Activated naive CD8-positive, alpha-beta T cell treated with anti-CD3 and anti-CD28 coated beads for 36 hours (primary cell): ENCODE measurements at regions not wholly inside any gene's neighbourhood (a gene's known extent, or its start where the extent isn't known, plus 50 kb on each side); places are given as distances from the start of the nearest gene placed in this dataset.
"Not testable (repeated sequence)": the region's sequence is repeated elsewhere in the genome, so short reads cannot be mapped to it uniquely, and the experiment has no call there.

Experiments
- DNase-seq: peaks from one replicate; pipeline ENCODE4 v3.0.0; 2021
- H3K27ac Mint-ChIP-seq: one replicate; pipeline ENCODE4 v1.8.0; 2022; ENCODE audit warnings: mild to moderate bottlenecking, moderate library complexity, mixed read lengths
- H3K27me3 Mint-ChIP-seq: one replicate; pipeline ENCODE4 v1.8.0; 2022; ENCODE audit warnings: mild to moderate bottlenecking, mixed read lengths
- H3K36me3 Mint-ChIP-seq: one replicate; pipeline ENCODE4 v1.8.0; 2021; ENCODE audit warnings: mild to moderate bottlenecking, mixed read lengths
- H3K4me1 Mint-ChIP-seq: one replicate; pipeline ENCODE4 v1.8.0; 2021; ENCODE audit warnings: mixed read lengths
- H3K4me3 Mint-ChIP-seq: one replicate; pipeline ENCODE4 v1.8.0; 2022; ENCODE audit warnings: mild to moderate bottlenecking, moderate library complexity, mixed read lengths
- H3K9me3 Mint-ChIP-seq: one replicate; pipeline ENCODE4 v1.8.0; 2022; ENCODE audit warnings: mixed read lengths

GRCh38 chr9:28970241-28970654 is 1397.0 kb upstream of the C9orf72 start:
- DNase-seq, result no peak
- Mint-ChIP-seq H3K36me3 (no peaks in the 10 kb centered on the region), H3K4me3 (no peak overlapping the region), H3K9me3 (peaks cover 2% of the 10 kb centered on the region), H3K4me1 (no peaks in the 10 kb centered on the region), H3K27ac (no peak overlapping the region), H3K27me3 (no peaks in the 10 kb centered on the region)

DNA sequence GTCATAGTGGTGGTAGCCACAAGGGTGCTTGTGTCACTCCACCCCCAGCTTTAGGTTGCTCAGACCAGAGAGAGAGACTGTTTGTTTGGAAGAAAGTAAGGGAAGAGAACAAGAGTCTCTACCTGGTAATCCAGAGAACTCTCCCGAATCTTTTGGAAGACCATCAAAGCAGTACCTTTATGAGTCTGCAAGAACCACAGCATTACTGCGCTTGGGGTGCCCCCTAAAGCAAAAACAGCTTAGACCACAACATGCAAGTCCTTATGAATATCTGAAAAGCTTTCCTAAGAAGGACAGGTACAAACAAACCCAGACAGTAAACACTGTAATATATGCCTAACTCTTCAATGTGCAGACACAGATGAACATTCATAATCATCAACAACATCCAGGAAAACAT is 1398.6 kb upstream of the C9orf72 start:
- H3K27me3 Mint-ChIP-seq, result no peaks in the 10 kb centered on the region
- DNase-seq, result no peak
- H3K4me3 Mint-ChIP-seq, result no peak overlapping the region
- H3K27ac Mint-ChIP-seq, result no peak overlapping the region
- no peaks in the 10 kb centered on the region for H3K4me1 Mint-ChIP-seq
- H3K36me3 Mint-ChIP-seq, result no peaks in the 10 kb centered on the region
- peaks cover 2% of the 10 kb centered on the region for H3K9me3 Mint-ChIP-seq

DNA sequence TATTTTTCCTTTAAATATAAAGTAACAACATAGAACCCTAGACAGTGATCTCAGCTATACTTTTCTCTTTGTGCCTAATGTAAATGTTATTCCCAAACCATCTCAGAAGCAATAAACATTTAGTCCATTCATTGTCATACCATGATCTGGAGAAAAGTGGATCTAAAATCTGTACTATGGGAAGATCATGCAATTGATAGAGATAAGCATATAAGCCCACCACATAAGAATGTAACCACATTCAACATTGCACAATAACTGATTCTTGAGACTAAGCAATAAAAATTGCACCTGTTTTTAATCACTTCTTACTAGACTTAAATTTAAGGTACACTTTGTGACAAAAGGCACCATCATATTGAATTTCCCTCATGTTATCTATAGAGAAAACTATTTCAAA is 1403.0 kb upstream of the C9orf72 start:
- DNase-seq, result no peak
- Mint-ChIP-seq H3K4me3 (no peak overlapping the region), H3K27ac (no peak overlapping the region), H3K36me3 (no peaks in the 10 kb centered on the region), H3K4me1 (no peaks in the 10 kb centered on the region), H3K27me3 (no peaks in the 10 kb centered on the region), H3K9me3 (peaks cover 2% of the 10 kb centered on the region)

GRCh38 chr9:28976684-28977083 is 1403.4 kb upstream of the C9orf72 start:
- H3K4me1 Mint-ChIP-seq, result no peaks in the 10 kb centered on the region
- no peaks in the 10 kb centered on the region for H3K27me3 Mint-ChIP-seq
- no peak overlapping the region for H3K27ac Mint-ChIP-seq
- no peak for DNase-seq
- H3K4me3 Mint-ChIP-seq, result no peak overlapping the region
- H3K9me3 Mint-ChIP-seq, result peaks cover 2% of the 10 kb centered on the region
- H3K36me3 Mint-ChIP-seq, result no peaks in the 10 kb centered on the region

- no peak for DNase-seq
- Mint-ChIP-seq H3K4me1 (no peaks in the 10 kb centered on the region), H3K4me3 (no peak overlapping the region), H3K27ac (no peak overlapping the region), H3K9me3 (no peaks in the 10 kb centered on the region), H3K27me3 (no peaks in the 10 kb centered on the region), H3K36me3 (no peaks in the 10 kb centered on the region)
Observed at GRCh38 chr9:28981129-28981528, 1407.8 kb upstream of the C9orf72 start.

DNA sequence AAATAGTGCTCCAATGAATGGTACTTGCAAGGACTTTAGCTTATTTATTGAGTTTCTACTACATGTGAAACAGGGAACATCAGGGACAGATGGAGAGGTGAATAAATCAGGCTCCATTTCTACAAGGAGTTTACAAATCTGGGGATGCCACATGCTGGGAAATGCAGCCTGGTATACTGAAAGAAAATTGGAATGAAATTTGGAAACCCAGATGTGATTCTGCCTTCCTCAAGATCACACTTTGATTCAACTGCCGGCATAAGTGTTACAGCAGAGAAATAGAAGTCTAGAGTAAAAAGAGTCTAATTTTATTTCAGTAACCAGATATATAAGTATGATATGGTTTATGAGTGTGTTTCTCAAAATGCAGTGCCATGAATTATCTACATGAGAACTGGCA is 1408.4 kb upstream of the C9orf72 start:
- no peak for DNase-seq
- Mint-ChIP-seq H3K4me3 (no peak overlapping the region), H3K27ac (no peak overlapping the region), H3K9me3 (no peaks in the 10 kb centered on the region), H3K27me3 (no peaks in the 10 kb centered on the region), H3K36me3 (no peaks in the 10 kb centered on the region), H3K4me1 (no peaks in the 10 kb centered on the region)

- Mint-ChIP-seq H3K36me3 (no peaks in the 10 kb centered on the region), H3K4me3 (no peak overlapping the region), H3K9me3 (no peaks in the 10 kb centered on the region), H3K27me3 (no peaks in the 10 kb centered on the region), H3K4me1 (no peaks in the 10 kb centered on the region), H3K27ac (no peak overlapping the region)
- DNase-seq, result no peak
Observed at GRCh38 chr9:28984016-28984415, 1410.7 kb upstream of the C9orf72 start.

GRCh38 chr9:28990009-28990408 is 1416.7 kb upstream of the C9orf72 start:
- DNase-seq, H3K36me3 Mint-ChIP-seq, H3K4me1 Mint-ChIP-seq, H3K9me3 Mint-ChIP-seq, H3K27me3 Mint-ChIP-seq, H3K27ac Mint-ChIP-seq, H3K4me3 Mint-ChIP-seq: not testable (repeated sequence)

DNA sequence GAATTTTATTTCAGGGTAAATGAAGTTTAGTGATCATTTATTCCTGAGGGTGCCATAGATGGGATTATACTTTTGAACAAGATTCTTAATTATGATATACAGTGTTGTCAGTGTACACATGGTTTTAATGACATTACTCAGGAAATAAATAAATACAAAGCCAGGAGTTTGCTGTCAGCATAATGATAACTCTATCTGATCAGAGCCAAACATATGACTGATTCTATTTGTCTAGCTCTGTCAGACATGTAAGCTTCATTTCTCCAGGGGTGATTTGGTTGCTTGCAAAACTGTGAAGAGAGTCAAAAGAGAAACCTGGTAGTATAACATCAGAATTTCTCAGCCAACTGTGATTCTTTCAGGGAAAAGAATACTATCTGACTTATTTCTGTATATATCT is 1425.8 kb upstream of the C9orf72 start:
- no peaks in the 10 kb centered on the region for H3K4me1 Mint-ChIP-seq
- H3K27ac Mint-ChIP-seq, result no peak overlapping the region
- H3K36me3 Mint-ChIP-seq, result no peaks in the 10 kb centered on the region
- H3K9me3 Mint-ChIP-seq, result peaks cover 2% of the 10 kb centered on the region
- no peaks in the 10 kb centered on the region for H3K27me3 Mint-ChIP-seq
- DNase-seq, result no peak
- no peak overlapping the region for H3K4me3 Mint-ChIP-seq

GRCh38 chr9:28999806-29000205 is 1426.5 kb upstream of the C9orf72 start:
- Mint-ChIP-seq H3K27ac (no peak overlapping the region), H3K4me1 (no peaks in the 10 kb centered on the region), H3K4me3 (no peak overlapping the region), H3K9me3 (peaks cover 2% of the 10 kb centered on the region), H3K27me3 (no peaks in the 10 kb centered on the region), H3K36me3 (no peaks in the 10 kb centered on the region)
- DNase-seq, result no peak

DNA sequence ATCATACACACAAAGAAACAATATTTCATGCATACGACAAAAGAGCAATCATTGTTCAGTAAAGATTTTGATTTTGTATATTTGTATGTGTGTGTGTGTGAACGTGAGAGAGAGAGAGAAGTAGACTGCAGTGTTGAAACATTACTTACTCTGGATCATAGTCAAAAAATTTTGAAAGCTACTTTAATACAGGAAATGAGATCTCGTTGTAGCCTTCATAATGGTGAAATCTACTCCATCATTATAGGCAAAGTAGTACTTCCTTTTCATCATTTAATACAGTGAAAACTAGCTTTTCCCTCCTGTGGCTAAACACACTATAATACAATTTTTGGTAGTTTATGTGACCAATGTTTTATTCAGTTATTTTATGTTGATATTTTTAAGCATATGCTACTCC is 1427.7 kb upstream of the C9orf72 start:
- no peaks in the 10 kb centered on the region for H3K9me3 Mint-ChIP-seq
- no peaks in the 10 kb centered on the region for H3K27me3 Mint-ChIP-seq
- no peak overlapping the region for H3K27ac Mint-ChIP-seq
- H3K4me3 Mint-ChIP-seq, result no peak overlapping the region
- H3K36me3 Mint-ChIP-seq, result no peaks in the 10 kb centered on the region
- DNase-seq, result no peak
- H3K4me1 Mint-ChIP-seq, result no peaks in the 10 kb centered on the region

GRCh38 chr9:29004988-29005387 is 1431.7 kb upstream of the C9orf72 start:
- Mint-ChIP-seq H3K36me3 (no peaks in the 10 kb centered on the region), H3K27ac (no peak overlapping the region), H3K4me1 (no peaks in the 10 kb centered on the region), H3K4me3 (no peak overlapping the region), H3K9me3 (no peaks in the 10 kb centered on the region), H3K27me3 (no peaks in the 10 kb centered on the region)
- DNase-seq, result no peak

DNA sequence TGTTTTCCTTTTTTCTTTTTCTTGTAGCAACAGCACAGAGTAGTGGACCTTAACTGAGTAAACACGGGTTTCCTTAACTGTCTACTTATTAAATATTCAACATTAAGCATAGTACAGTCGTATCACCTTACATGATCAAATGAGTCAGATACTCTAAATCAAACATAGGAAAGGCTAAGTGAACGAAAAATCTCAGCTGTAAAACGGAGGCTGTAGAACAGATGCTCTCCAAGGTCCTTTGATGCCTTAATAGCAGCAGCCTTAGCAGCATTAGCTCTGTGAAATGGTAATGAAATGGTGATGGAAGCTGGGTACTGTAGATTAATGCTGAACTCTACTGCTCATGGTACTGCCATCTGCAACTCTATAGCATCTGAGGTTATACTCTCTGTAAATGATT is 1433.3 kb upstream of the C9orf72 start:
- H3K27ac Mint-ChIP-seq, result no peak overlapping the region
- DNase-seq, result no peak
- H3K36me3 Mint-ChIP-seq, result no peaks in the 10 kb centered on the region
- H3K27me3 Mint-ChIP-seq, result no peaks in the 10 kb centered on the region
- H3K4me1 Mint-ChIP-seq, result no peaks in the 10 kb centered on the region
- no peak overlapping the region for H3K4me3 Mint-ChIP-seq
- H3K9me3 Mint-ChIP-seq, result no peaks in the 10 kb centered on the region

GRCh38 chr9:29012911-29013310 is 1439.6 kb upstream of the C9orf72 start:
- H3K27ac Mint-ChIP-seq, result no peak overlapping the region

DNA sequence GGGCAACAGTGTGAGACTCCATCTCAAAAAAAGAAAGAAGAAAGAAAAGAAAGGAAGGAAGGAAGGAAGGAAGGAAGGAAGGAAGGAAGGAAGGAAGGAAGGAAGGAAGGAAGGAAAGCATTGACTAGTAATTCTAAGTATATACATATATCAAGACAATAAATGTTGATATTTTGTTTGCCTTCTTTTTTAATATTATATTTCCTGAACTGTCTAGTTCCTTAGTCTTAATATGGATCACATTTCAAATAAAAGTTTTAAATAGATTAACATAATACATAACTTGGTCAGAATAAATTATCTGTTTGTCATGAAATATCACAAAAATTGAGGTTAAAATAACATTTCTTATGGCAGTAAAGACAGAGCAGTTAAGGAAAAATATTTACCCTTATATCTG is 1448.4 kb upstream of the C9orf72 start:
- Mint-ChIP-seq H3K27ac (no peak overlapping the region), H3K4me3 (no peak overlapping the region), H3K36me3 (no peaks in the 10 kb centered on the region), H3K4me1 (no peaks in the 10 kb centered on the region), H3K27me3 (no peaks in the 10 kb centered on the region), H3K9me3 (no peaks in the 10 kb centered on the region)
- no peak for DNase-seq

More at GRCh38 chr9:29012911-29013310, 1439.6 kb upstream of the C9orf72 start:
- no peaks in the 10 kb centered on the region for H3K27me3 Mint-ChIP-seq
- no peaks in the 10 kb centered on the region for H3K4me1 Mint-ChIP-seq
- no peak overlapping the region for H3K4me3 Mint-ChIP-seq
- no peaks in the 10 kb centered on the region for H3K9me3 Mint-ChIP-seq
- H3K36me3 Mint-ChIP-seq, result no peaks in the 10 kb centered on the region
- DNase-seq, result no peak

GRCh38 chr9:29038332-29038731 is 1465.1 kb upstream of the C9orf72 start:
- peaks cover 1% of the 10 kb centered on the region for H3K9me3 Mint-ChIP-seq
- H3K4me3 Mint-ChIP-seq, result no peak overlapping the region
- H3K4me1 Mint-ChIP-seq, result no peaks in the 10 kb centered on the region
- H3K27me3 Mint-ChIP-seq, result no peaks in the 10 kb centered on the region
- no peak overlapping the region for H3K27ac Mint-ChIP-seq
- no peaks in the 10 kb centered on the region for H3K36me3 Mint-ChIP-seq
- no peak for DNase-seq

- no peaks in the 10 kb centered on the region for H3K27me3 Mint-ChIP-seq
- H3K27ac Mint-ChIP-seq, result no peak overlapping the region
- H3K36me3 Mint-ChIP-seq, result no peaks in the 10 kb centered on the region
- no peak for DNase-seq
- H3K9me3 Mint-ChIP-seq, result peaks cover 1% of the 10 kb centered on the region
- no peak overlapping the region for H3K4me3 Mint-ChIP-seq
- no peaks in the 10 kb centered on the region for H3K4me1 Mint-ChIP-seq
Observed at GRCh38 chr9:29039258-29039657, 1466.0 kb upstream of the C9orf72 start.
